Uterus (tissue), 3 donors: ENCODE measurements at regions not wholly inside any gene's neighbourhood (a gene's known extent, or its start where the extent isn't known, plus 50 kb on each side); places are given as distances from the start of the nearest gene placed in this dataset.
"Not testable (repeated sequence)": the region's sequence is repeated elsewhere in the genome, so short reads cannot be mapped to it uniquely, and the experiment has no call there.

Experiments
- DNase-seq, 2 donors: peaks; one replicate each; pipeline ENCODE4 v3.0.0-alpha.2; 2019 to 2020
- H3K27ac ChIP-seq, 2 donors: fragments of 200-600 bp; sonication (generic); 1 replicate in 1 of 2; 2 replicates in 1 of 2; pipeline ENCODE4 v1.5.1; 2016 to 2018
- H3K27me3 ChIP-seq, 2 donors: fragments of 200-600 bp; sonication (generic); one replicate each; pipeline ENCODE4 v1.5.1; 2018 to 2019; ENCODE audit warnings: control low read depth in 1 of 2
- H3K36me3 ChIP-seq, 2 donors: fragments of 200-600 bp; sonication (generic); one replicate each; pipeline ENCODE4 v1.5.1; 2019; ENCODE audit warnings: control low read depth in 1 of 2
- H3K4me1 ChIP-seq, 2 donors: fragments of 200-600 bp; sonication (generic); one replicate each; pipeline ENCODE4 v1.5.1; 2018 to 2019; ENCODE audit warnings: control low read depth in 1 of 2
- H3K4me3 ChIP-seq, 2 donors: fragments of 200-600 bp; sonication (generic); 1 replicate in 1 of 2; 2 replicates in 1 of 2; pipeline ENCODE4 v1.5.1; 2018 to 2019; ENCODE audit warnings: mild to moderate bottlenecking in 1 of 2
- H3K9me3 ChIP-seq, 2 donors: fragments of 200-600 bp; sonication (generic); one replicate each; pipeline ENCODE4 v1.5.1; 2019; ENCODE audit warnings: control low read depth in 1 of 2
- intact Hi-C: fragments of 100-400 bp; cut with DNase I; formaldehyde crosslinking; loops from one replicate; pipeline ENCODE4 v1.15.1; 2023; ENCODE audit warnings: low total_unique reads
- donor health status: DM: yes; HTN: yes; CAD: no.

DNA sequence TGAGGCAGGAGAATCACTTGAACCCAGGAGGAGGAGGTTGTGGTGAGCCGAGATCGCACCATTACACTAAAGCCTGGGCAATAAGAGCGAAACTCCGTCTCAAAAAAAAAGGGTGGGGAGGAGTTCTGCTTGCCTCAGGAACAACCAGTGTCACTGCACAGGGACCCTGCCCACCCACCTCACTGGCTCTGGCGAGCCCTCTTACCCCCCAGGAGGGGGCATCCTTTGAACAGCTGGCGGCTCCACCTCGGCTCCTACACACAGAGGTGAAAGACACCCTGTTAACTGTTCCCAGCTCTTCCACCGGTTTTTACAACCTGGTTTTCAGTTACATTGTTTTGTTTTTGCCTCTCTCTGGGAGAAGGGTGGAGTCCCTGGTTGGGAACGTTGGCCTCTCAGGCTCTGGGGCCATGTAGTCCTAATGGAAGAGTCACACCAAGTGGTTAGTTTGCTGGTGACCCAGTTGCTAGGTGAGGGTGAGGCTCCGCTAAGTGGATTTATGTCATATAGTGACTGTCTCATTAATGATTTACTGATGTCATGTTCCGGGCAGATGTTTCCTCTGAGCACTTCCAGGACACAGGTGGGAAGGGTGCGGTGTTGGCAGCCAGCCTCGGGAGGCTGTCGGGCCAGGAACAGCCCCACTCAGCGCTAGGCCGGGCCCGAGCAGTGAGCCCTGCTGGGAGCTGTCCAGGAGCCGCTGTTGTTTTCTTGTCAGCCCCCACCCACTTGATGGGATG, 120.6 kb upstream of the TPTE start:
- H3K27ac ChIP-seq, H3K4me3 ChIP-seq, DNase-seq, H3K36me3 ChIP-seq, intact Hi-C loops, H3K4me1 ChIP-seq, H3K27me3 ChIP-seq, H3K9me3 ChIP-seq: not testable (repeated sequence)

DNA sequence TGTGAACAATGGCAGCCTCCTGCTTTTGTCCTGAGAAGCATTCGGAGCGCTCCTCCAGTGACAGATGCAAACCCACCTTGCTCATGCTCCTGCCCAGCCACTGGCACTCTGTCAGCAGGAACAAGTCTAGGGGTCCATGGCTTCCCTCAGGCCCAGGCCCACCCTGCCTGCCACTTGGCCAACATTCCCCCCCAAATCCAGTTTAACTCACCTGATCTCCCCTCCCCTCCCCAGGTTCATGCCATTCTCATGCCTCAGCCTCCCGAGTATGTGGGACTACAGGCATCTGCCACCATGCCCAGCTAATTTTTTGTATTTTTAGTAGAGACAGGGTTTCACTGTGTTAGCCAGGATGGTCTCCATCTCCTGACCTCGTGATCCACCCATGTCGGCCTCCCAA, 118.9 kb upstream of the TPTE start:
- H3K27me3 ChIP-seq, H3K9me3 ChIP-seq, H3K36me3 ChIP-seq, DNase-seq, H3K4me3 ChIP-seq, H3K4me1 ChIP-seq, H3K27ac ChIP-seq, intact Hi-C loops: not testable (repeated sequence)

DNA sequence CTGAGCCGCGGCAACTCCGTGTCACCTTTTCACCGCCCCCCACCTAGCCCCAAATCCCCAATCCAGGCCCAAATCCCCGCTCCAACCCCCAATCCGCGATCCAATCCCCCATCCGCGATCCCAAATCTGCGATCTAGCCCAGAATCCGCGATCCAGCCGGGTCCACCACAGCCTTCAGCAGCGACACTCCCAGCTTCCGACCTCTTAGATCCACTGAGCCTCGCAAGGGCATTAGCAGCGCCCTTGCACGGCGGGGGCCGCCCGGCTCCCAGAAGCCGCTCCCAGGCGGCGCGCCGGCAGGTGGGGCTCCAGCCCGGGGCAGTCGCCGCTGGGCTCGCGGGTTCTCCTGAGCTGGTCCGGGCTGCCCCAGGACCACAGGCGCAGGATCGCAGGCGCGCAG, 116.1 kb upstream of the TPTE start:
- H3K9me3 ChIP-seq, H3K4me3 ChIP-seq, intact Hi-C loops, H3K27ac ChIP-seq, H3K4me1 ChIP-seq, H3K36me3 ChIP-seq, DNase-seq, H3K27me3 ChIP-seq: not testable (repeated sequence)

DNA sequence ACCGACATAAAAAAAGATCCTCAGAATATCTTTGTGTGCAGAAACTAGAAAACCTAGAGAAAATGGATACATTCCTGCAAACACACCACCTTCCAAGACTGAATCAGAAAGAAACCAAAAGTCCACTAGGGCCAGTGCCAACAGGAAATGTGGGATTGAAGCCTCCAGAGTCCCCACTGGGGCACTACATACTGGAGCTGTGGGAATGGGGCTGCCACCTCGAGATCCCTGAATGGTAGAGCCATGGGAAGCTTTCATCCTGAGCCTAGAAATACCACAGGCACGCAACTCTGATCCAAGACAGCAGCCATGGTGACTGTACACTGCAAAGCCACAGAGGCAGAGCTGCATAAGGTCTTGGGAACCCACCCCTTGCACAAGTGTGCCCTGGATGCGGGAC, 111.6 kb upstream of the TPTE start:
- intact Hi-C loops, H3K4me3 ChIP-seq, H3K36me3 ChIP-seq, H3K27ac ChIP-seq, H3K27me3 ChIP-seq, H3K9me3 ChIP-seq, DNase-seq, H3K4me1 ChIP-seq: not testable (repeated sequence)

DNA sequence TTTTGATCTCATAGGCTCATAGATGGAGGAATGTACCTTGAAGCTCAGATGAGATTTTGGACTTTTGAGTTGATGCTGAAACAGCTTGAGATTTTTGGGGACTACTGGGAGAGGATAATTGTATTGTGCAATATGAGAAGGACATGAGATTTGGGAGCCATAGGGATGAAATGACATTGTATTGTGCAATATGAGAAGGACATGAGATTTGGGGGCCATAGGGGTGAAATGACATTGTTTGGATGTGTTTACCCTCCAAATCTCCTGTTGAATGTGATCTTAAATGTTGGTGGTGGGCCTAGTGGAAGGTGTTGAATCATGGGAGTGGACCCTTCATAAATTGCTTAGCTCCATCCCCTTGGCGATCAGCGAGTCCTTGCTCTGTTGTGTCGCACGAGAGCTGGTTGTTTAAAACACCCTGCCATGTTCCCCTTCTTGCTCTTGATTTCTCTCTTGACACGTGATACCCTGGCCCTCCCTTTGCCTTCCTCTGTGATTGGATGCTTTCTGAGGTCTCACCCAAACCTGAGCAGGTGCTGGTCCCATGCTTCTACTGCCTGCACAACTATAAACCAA, 110.9 kb upstream of the TPTE start:
- DNase-seq, H3K27ac ChIP-seq, H3K36me3 ChIP-seq, H3K27me3 ChIP-seq, H3K4me1 ChIP-seq, intact Hi-C loops, H3K4me3 ChIP-seq, H3K9me3 ChIP-seq: not testable (repeated sequence)

DNA sequence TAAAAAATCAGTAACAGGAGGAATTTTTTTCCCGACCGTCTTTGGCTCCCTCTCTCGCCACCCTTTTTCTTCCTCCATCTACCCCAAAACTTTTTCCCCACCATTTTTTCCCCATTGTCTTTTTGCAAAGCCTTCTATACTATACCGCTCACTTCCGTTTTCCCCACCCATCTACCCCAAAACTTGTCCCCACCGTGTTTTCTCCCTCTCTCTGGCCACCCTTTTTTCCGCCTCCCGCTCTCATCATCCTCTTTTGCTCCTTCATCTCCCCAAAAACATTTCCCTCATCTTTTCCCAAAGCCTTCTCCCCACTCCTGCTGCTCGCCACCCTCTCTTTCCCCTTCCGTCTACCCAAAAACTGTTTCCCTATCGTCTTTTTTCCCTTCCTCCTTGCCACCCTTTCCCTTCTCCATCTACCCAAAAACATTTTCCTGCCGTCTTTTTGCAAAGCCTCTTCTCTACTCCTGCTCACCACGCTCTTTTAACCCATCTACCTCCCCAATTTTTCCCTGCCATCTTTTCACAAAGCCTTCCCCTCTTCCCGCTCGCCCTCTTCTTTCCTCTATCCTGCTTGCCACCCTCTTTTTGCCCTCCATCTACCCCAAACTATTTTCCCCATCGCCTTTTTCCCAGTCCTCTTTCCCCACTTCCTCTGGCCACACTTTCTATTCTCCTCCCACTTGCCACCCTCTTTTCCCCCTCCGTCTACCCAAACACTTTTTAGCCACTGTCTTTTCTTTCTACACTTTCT, 109.4 kb upstream of the TPTE start:
- H3K36me3 ChIP-seq, H3K27ac ChIP-seq, H3K4me1 ChIP-seq, H3K9me3 ChIP-seq, DNase-seq, H3K27me3 ChIP-seq, H3K4me3 ChIP-seq, intact Hi-C loops: not testable (repeated sequence)

DNA sequence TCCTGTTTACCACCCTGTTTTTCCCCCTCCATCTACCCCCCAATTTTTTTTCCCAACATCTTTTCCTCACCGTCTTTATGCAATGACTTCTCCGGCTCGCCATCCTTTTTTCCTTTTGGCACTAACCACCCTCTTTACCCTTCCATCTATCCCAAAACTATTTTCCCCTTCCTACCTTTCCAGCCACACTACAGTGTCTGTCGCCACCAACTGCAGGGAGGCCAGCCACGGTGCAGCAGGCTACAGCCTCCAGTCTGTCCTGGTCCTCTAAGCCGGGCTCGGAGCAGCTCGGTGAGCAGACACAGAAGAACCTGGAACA, 108.5 kb upstream of the TPTE start:
- H3K4me3 ChIP-seq, DNase-seq, H3K36me3 ChIP-seq, H3K27me3 ChIP-seq, H3K4me1 ChIP-seq, H3K27ac ChIP-seq, intact Hi-C loops, H3K9me3 ChIP-seq: not testable (repeated sequence)

DNA sequence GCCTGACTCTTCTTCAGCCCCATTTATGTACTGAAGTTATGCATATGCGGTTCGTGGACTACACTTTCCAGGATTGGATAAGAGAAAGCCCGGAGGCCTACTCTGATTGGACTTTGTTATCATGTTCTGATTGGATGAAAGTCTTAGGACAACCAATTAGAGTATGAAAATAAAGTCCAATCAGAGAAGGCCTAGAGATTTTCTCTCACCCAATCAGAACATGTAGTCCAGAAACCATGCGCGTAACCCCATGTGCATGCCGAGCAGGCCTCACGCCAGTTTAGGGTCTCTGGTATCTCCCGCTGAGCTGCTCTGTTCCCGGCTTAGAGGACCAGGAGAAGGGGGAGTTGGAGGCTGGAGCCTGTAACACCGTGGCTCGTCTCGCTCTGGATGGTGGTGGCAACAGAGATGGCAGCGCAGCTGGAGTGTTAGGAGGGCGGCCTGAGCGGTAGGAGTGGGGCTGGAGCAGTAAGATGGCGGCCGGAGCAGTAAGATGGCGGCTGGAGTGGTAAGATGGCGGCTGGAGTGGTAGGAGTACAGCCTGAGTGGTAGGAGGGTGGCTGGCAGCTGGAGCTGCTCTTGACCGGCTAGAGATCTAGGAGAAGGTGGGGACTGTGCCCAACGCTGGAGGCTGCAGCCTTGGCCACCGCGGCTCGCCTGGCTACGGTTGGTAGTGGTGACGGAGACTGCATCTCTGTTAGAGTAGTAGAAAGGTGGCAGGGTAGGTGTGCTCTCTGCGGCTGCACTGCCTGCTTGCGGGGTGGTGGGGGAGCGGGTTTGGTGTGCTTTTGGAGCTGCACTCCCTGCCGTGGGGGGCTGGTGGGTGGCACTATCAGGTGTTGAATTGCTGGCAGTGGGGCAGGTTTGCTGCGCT, 107.9 kb upstream of the TPTE start:
- H3K36me3 ChIP-seq, H3K4me3 ChIP-seq, H3K9me3 ChIP-seq, DNase-seq, H3K27me3 ChIP-seq, H3K27ac ChIP-seq, H3K4me1 ChIP-seq, intact Hi-C loops: not testable (repeated sequence)

DNA sequence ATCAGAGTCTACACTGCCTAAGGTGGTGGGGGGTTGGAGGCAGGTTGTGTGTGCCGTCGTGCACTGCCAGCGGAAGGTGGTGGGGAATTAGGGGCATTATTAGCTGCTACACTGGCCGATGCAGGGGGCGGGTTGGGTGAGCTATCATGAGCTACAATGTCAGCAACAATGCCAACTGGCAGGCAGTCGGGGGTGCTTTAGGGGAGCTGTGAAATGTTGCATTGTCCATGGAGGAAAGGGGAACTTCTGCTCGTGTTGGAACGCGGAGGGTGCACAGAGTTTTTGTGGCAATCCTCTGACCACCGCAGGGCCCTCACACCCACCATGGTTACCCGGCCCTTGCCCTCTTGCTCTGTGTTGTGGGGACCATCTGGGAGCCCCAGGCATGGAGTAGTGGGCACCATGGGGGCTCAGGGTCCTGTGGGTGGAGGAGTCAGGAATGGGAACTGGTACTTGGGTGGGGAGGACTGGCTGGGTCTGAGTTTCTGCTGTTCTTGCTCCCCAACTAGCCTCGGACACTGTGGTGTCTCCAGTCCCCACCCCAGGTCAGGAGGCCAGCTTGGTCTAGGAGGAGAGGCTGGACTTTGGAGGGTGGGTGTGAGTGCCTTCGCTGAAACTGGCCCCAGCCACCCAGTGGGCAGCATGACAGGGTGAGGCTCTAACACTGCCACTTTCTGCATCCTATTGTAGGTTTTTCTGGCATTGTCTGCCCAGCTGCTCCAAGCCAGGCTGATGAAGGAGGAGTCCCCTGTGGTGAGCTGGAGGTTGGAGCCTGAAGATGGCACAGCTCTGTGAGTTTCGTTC, 107.1 kb upstream of the TPTE start:
- DNase-seq, H3K4me3 ChIP-seq, H3K9me3 ChIP-seq, H3K4me1 ChIP-seq, intact Hi-C loops, H3K27ac ChIP-seq, H3K36me3 ChIP-seq, H3K27me3 ChIP-seq: not testable (repeated sequence)

DNA sequence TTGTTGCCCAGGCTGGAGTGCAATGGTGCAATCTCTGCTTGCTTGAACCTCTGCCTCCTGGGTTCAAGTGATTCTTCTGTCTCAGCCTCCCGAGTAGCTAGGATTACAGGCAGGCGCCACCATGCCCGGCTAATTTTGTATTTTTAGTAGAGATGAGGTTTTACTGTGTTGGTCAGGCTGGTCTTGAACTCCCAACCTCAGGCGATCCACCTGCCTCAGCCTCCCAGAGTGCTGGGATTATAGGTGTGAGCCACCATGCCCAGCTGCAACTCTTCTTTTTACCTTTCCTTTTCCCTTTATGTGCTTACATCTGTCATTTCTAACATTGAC, 106.5 kb upstream of the TPTE start:
- H3K36me3 ChIP-seq, H3K27me3 ChIP-seq, H3K4me1 ChIP-seq, DNase-seq, H3K4me3 ChIP-seq, intact Hi-C loops, H3K9me3 ChIP-seq, H3K27ac ChIP-seq: not testable (repeated sequence)

DNA sequence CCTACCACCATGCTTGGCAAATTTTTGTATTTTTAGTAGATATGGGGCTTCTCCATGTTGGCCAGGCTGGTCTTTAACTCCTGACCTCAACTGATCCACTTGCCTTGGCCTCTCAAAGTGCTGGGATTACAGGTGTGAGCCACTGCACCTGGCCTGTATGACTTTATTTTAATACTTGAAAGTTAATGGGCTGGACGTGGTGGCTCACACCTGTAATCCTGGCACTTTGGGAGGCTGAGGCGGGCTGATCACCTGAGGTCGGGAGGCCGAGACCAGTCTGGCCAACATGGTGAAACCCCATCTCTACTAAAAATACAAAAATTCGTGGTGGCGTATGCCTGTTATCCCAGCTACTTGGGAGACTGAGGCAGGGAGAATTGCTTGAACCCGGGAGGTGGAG, 105.9 kb upstream of the TPTE start:
- H3K27me3 ChIP-seq, intact Hi-C loops, H3K4me3 ChIP-seq, H3K36me3 ChIP-seq, H3K27ac ChIP-seq, H3K9me3 ChIP-seq, DNase-seq, H3K4me1 ChIP-seq: not testable (repeated sequence)

DNA sequence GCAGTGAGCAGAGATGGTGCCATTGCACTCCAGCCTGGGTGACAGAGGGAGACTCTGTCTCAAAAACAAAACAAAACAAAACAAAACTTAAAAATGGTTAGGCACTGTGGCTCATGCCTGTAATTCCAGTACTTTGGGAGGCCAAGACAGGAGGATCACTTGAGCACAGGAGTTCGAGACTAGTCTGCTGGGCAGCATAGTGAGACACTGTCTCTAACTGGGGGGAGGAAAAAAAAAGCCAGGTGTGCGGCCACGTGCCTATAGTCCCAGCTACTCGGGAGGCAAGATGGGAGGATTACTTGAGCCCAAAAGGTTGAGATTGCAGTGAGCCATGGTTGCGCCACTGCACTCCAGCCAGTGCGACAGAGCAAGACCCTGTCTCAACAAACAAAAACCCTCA, 105.5 kb upstream of the TPTE start:
- intact Hi-C loops, H3K36me3 ChIP-seq, DNase-seq, H3K4me3 ChIP-seq, H3K27me3 ChIP-seq, H3K4me1 ChIP-seq, H3K9me3 ChIP-seq, H3K27ac ChIP-seq: not testable (repeated sequence)
